K562 (cell line): ENCODE measurements at regions not wholly inside any gene's neighbourhood (a gene's known extent, or its start where the extent isn't known, plus 50 kb on each side); places are given as distances from the start of the nearest gene placed in this dataset.

Experiments
- ELK1 ChIP-seq: sonication (generic); formaldehyde crosslinking; IDR thresholded peaks from 2 replicates; pipeline ENCODE4 v1.8.1; 2022; ENCODE audit warnings: missing genetic modification reagents
- NR2C1 ChIP-seq, 2 experiments: fragments of 450-650 bp; IDR thresholded peaks; 2 replicates each; pipeline ENCODE4 v1.6.1; 2017; ENCODE audit warnings: mild to moderate bottlenecking in 2 of 2, antibody characterized with exemption in 1 of 2, inconsistent platforms in 1 of 2, missing compliant biosample characterization in 1 of 2, missing genetic modification characterization in 1 of 2
- USF2 ChIP-seq: sonication (generic); formaldehyde crosslinking; IDR thresholded peaks from 2 replicates; pipeline ENCODE4 v1.5.0; 2020; ENCODE audit warnings: missing genetic modification reagents

- TF ChIP-seq ELK1 (CRISPR knock-in tag) (no peak), USF2 (CRISPR knock-in tag) (no peak), NR2C1 (IDR thresholded peaks at IDR 0.05) (no peak), NR2C1 (tag; IDR thresholded peaks at IDR 0.05) (no peak)
These were observed 1569.0 kb upstream of the FLRT2 start for GRCh38 chr14:83960832-83961512.
